Lung microvascular endothelial cell (primary cell): ENCODE measurements at regions not wholly inside any gene's neighbourhood (a gene's known extent, or its start where the extent isn't known, plus 50 kb on each side); places are given as distances from the start of the nearest gene placed in this dataset.
"Not testable (repeated sequence)": the region's sequence is repeated elsewhere in the genome, so short reads cannot be mapped to it uniquely, and the experiment has no call there.

Experiments
- DNase-seq, 2 donors: peaks; one replicate each; pipeline versions ENCODE4 v3.0.0 to v3.0.0-alpha.2; 2010; ENCODE audit warnings: low read depth in 2 of 2

GRCh38 chr4:158958489-158959270, 144.2 kb upstream of the RAPGEF2 start:
- no peak for DNase-seq

DNA sequence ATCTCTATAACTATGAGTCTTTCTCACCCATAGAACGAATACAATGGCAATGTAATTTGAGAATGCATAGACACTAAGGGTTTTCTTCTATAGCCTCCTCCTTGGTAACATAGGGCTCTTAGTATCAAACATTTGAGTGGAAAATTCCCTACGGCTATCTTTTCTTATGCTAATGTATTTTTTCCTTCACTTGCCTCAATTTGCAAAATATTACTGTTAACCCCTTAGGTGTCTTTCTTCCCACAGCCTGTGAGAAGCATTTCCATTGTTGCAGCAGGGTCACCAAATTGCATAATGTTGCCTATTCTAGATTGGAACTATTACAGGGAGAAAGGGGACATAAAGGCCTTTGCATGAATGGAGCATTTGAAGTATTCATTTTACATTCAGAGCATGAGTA, 140.5 kb upstream of the RAPGEF2 start:
- no peak for DNase-seq

DNA sequence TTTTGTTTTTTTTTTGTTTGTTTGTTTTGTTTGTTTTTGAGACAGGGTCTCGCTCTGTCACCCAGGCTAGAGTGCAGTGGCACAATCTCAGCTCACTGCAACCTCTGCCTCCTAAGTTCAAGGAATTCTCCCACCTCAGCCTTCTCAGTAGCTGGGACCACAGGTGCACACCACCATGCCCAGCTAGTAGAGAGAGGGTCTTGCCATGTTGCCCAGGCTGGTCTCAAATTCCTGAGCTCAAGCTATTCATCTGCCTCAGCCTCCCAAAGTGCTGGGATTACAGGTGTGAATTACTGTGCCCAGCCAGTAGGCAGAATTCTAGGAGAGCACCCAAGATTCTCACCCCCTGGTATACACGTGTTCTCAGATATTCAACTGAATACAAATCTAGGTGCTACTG, 139.6 kb upstream of the RAPGEF2 start:
- DNase-seq: not testable (repeated sequence)

- DNase-seq: no peak
Measured at GRCh38 chr4:158964114-158964727, 138.7 kb upstream of the RAPGEF2 start.

DNA sequence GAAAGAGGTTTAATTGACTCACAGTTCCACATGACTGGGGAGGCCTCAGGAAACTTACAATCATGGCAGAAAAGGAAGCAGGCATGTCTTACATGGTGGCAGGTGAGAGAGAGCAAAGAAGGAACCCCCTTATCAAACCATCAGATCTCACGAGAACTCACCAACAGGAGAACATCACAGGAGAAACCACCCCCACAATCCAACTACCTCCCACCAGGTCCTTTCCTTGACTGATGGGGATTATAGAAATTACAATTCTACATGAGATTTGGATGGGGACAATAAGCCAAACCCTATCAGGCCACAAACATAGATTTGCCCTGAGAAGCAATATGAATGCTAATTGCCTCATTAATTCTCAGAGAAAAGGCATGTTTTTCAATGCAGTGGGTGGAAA, 138.2 kb upstream of the RAPGEF2 start:
- no peak for DNase-seq

DNA sequence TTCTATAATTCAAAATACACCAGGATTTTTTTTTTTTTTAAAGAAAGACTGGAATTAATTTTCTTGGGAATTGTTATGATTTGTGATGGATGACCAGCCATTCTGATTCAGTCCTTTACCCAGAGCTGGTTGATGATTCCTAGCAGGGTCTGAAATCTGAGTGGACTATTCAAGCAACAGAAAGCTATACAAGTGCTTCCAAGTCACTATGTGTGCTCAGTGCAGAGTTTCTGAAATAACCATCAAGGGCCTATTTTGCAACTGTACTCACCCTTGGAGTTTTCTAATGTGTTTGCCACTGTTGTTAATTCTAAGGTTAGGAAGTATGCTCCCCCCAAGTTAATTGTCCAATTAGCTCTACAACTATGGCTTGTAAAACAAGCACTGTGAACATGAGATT, 137.7 kb upstream of the RAPGEF2 start:
- no peak for DNase-seq

- no peak for DNase-seq
Measured at GRCh38 chr4:158966091-158966490, 136.8 kb upstream of the RAPGEF2 start.

DNA sequence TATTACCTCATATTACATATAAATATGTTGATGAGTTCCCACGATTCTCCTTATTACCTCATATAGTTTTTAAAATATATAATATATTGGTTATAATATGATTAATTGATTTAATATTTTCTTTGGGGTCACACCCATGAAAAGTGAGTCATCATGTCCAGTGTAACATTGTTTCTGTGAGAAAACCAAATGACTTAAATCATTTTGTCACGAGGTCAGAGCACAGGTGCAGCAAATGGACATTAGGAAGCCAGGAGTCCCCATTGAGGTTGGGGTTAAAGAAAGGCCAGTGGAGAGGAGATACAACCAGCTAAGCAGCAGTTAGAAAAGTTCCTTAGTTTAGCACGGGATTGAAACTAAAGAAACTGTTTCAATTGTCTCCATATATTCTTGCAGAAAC, 133.9 kb upstream of the RAPGEF2 start:
- DNase-seq: peak in 1 of 2 donors; percentile 2

DNA sequence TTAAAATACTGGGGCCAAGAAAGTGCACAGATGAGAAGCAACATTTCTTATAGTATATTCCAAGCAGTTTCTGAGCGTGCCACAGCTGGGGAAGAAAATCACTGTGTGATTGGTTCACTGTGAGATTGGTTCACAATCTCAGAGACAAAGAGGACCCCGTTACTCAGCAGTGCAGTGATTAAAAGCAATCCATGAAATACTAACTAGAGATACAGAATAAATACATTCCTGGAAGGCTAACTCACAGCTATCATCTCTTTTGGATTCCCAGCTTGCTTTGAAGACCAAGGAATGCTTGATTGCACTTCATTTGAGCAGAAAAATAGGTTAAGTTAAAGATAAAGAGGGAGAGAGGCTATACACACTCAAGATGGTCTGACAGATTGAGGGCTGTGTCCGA, 132.1 kb upstream of the RAPGEF2 start:
- DNase-seq: no peak

GRCh38 chr4:158974438-158974837, 128.4 kb upstream of the RAPGEF2 start:
- DNase-seq: not testable (repeated sequence)

DNA sequence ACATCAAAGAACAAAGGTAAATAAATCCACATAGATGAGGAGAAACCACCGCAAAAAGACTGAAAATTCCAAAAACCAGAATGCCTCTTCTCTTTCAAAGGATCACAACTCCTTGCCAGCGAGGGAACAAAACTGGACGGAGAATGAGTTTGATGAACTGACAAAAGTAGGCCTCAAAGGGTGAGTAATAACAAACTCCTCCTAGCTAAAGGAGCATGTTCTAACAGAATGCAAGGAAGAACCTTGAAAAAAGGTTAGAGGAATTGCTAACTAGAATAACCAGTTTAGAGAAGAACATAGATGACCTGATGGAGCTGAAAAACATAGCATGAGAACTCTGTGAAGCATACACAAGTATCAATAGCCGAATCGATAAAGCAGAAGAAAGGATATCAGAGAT, 122.2 kb upstream of the RAPGEF2 start:
- not testable (repeated sequence) for DNase-seq

DNA sequence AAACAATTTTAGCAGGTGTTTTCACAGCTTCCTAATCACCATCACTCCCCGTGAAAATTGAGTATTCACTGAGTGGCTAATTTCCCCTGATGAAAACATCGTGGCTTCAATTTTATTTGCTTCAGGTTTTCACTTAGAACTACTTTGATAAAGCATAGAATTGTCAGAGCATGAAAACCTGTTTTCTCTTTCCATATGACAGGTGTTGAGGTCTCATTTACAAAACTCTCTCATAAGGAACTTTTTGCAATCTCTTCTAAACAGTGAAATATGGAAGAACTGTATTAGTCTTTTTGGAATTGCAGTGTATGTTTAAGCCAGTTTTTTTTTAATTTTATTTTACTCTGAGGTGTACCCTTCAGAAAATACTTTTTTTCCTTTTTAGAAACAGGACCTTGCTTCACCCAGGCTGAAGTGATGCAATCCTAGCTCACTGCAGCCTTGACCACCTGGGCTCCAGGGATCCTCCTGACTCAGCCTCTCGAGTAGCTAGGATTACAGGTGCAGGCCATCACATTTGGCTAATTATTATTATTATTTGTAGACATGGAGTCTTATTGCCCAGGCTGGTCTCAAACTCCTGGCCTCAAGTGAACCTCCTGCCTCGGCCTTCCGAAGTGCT, 111.2 kb upstream of the RAPGEF2 start:
- no peak for DNase-seq

GRCh38 chr4:158993891-158994290, 109.0 kb upstream of the RAPGEF2 start:
- no peak for DNase-seq

GRCh38 chr4:158995040-158995439, 107.8 kb upstream of the RAPGEF2 start:
- no peak for DNase-seq

GRCh38 chr4:158995965-158996364, 106.9 kb upstream of the RAPGEF2 start:
- DNase-seq: no peak

DNA sequence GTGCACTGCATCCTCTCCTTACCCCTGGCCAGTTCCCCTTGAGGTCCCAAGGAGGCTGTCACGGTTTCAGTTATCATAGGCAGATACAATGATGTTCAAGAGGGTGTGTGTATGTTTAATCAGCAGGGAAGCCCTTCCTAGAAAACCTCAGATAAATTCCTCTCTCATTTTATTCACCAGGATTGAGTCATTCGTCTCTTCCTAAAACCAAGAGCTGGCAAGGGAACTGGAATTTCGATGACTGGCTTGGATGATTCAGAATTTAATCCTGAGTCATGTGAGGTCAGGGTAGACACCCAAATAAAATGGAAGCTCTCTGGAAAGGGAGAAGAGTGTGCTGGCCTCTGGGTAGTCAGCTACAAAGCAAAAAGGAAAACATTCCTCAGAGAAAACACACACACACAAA, 106.2 kb upstream of the RAPGEF2 start:
- peak; percentile 85 to 89 for DNase-seq

DNA sequence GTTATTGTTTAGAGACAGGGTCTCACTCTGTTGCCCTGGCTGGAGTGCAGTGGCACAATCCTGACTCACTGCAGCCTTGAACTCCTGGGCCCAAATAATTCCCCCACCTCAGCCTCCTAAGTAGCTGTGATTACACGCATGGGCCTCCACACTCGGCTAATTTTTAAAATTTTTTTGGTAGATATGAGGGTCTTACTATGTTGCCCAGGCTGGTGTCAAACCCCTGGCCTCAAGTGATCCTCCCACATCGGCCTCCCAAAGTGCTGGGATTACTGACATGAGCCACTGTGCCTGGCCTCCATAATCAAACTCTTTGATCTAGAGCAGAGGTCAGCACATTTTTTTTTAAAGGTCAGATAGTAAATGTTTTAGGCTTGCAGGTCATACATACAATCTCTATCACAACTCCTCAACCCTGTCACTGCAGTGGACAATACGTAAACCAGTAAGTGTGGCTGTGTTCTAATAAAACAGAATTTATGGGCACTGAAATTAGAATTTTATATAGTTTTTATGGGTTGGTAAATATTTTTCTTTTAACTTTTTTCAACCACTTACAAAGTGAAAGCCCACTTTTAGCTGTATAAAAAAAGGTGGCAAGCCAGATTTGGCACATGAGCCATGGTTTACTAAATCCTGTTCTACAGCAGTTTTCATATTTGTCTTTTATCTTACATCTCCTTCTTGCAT, 105.1 kb upstream of the RAPGEF2 start:
- DNase-seq: no peak

DNA sequence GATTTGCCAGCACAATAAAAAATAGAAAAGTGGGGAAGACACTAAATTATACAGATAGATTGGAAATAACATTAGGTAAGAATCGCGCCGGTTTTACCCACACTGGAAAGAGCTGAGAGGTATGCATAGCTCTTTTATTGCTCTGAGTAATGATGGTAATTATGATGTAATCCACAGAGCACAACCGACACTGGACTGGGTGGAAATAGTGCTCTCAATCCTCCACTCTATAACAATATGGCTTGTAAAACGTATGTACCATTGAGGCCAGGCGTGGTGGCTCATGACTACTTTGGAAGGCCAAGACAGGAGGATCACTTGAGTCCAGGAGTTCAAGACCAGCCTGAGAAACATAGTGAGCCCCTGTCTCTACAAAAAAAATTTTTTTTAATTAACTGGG, 104.3 kb upstream of the RAPGEF2 start:
- no peak for DNase-seq

- DNase-seq: no peak
Measured at GRCh38 chr4:158999166-158999682, 103.7 kb upstream of the RAPGEF2 start.

GRCh38 chr4:158999849-159000248, 103.0 kb upstream of the RAPGEF2 start:
- DNase-seq: no peak

GRCh38 chr4:159002950-159003349, 99.9 kb upstream of the RAPGEF2 start:
- DNase-seq: peak; percentile 92 to 97
